ENCODE measurements at regions not wholly inside any gene's neighbourhood (a gene's known extent, or its start where the extent isn't known, plus 50 kb on each side); places are given as distances from the start of the nearest gene placed in this dataset.
A peak's percentile ranks its signal among the peaks of the same experiment; 100 is the strongest.

GRCh38 chr5:106874531-106874930 is 796.2 kb downstream of the EFNA5 start:
- H3K27me3 ChIP-seq (ENCODE audit: insufficient read depth in 3 of 3, low read length in 2 of 3): no peaks in the 10 kb centered on the region
- no peak overlapping the region for H3K4me3 ChIP-seq
- H3K27ac ChIP-seq: no peak overlapping the region
- whole genome bisulfite sequencing, 3 donors: 95 to 97% (median 97%) methylated on average over 7 of the region's 7 CpGs
- TF ChIP-seq, protein P1, sequence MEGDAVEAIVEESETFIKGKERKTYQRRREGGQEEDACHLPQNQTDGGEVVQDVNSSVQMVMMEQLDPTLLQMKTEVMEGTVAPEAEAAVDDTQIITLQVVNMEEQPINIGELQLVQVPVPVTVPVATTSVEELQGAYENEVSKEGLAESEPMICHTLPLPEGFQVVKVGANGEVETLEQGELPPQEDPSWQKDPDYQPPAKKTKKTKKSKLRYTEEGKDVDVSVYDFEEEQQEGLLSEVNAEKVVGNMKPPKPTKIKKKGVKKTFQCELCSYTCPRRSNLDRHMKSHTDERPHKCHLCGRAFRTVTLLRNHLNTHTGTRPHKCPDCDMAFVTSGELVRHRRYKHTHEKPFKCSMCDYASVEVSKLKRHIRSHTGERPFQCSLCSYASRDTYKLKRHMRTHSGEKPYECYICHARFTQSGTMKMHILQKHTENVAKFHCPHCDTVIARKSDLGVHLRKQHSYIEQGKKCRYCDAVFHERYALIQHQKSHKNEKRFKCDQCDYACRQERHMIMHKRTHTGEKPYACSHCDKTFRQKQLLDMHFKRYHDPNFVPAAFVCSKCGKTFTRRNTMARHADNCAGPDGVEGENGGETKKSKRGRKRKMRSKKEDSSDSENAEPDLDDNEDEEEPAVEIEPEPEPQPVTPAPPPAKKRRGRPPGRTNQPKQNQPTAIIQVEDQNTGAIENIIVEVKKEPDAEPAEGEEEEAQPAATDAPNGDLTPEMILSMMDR (IDR thresholded peaks at IDR 0.05): no peak
- H3K9me3 ChIP-seq: no peaks in the 10 kb centered on the region
- ATAC-seq (no peak), DNase-seq (no peak)
- no peaks in the 10 kb centered on the region for H3K36me3 ChIP-seq (ENCODE audit: insufficient read depth in 1 of 2, low read depth in 1 of 2)
- no peaks in the 10 kb centered on the region for H3K4me1 ChIP-seq
- intact Hi-C loops (cut with DNase I): no loop called here

DNA sequence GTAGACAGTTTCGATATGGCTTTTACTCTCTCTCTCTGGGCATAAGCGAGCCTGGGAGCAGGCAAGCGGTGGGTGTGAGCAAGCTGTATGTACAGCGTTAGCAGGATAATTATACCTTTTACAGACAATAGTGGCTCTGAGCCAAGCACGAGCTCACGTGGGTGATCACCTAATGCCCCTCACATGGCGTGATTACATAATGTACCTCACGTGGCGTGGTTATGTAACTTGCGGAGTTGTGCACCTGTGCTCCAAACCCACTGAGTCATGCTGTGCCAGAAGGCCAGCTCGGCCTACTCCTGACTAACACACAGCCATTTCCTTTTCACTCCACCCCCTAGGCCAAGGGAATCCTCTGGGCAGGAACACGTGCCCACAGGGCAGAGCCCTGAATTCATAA is 797.2 kb downstream of the EFNA5 start:
- intact Hi-C loops (cut with DNase I): no loop called here
- WGBS, 3 donors: 66 to 74% (median 74%) methylated on average over 12 of the region's 12 CpGs
- ATAC-seq: no peak
- Histone ChIP-seq H3K4me3 (no peak overlapping the region), H3K9me3 (no peaks in the 10 kb centered on the region), H3K27me3 (ENCODE audit: insufficient read depth in 3 of 3, low read length in 2 of 3) (no peaks in the 10 kb centered on the region), H3K4me1 (no peaks in the 10 kb centered on the region), H3K36me3 (ENCODE audit: insufficient read depth in 1 of 2, low read depth in 1 of 2) (no peaks in the 10 kb centered on the region), H3K27ac (no peak overlapping the region)
- TF ChIP-seq, protein P1 (IDR thresholded peaks at IDR 0.05): no peak
- no peak for DNase-seq

- ATAC-seq (no peak), DNase-seq (no peak)
- Histone ChIP-seq H3K4me3 (no peak overlapping the region), H3K27me3 (ENCODE audit: insufficient read depth in 3 of 3, low read length in 2 of 3) (no peaks in the 10 kb centered on the region), H3K27ac (no peak overlapping the region), H3K36me3 (ENCODE audit: insufficient read depth in 1 of 2, low read depth in 1 of 2) (no peaks in the 10 kb centered on the region), H3K9me3 (no peaks in the 10 kb centered on the region), H3K4me1 (peaks cover 16% of the 10 kb centered on the region)
- 90 to 96% (median 96%) methylated on average over 5 of the region's 5 CpGs for whole genome bisulfite sequencing, 3 donors
- TF ChIP-seq, protein P1 (IDR thresholded peaks at IDR 0.05): no peak
- intact Hi-C loops (cut with DNase I): no loop called here
These were observed 805.5 kb downstream of the EFNA5 start for GRCh38 chr5:106865279-106865678.

GRCh38 chr5:106862450-106863193 is 808.1 kb downstream of the EFNA5 start:
- Histone ChIP-seq H3K9me3 (no peaks in the 10 kb centered on the region), H3K36me3 (ENCODE audit: insufficient read depth in 1 of 2, low read depth in 1 of 2) (no peaks in the 10 kb centered on the region), H3K27ac (peak overlapping the region; percentile 68), H3K4me3 (no peak overlapping the region), H3K4me1 (peaks cover 16% of the 10 kb centered on the region), H3K27me3 (ENCODE audit: insufficient read depth in 3 of 3, low read length in 2 of 3) (no peaks in the 10 kb centered on the region)
- no peak for DNase-seq
- TF ChIP-seq, protein P1 (IDR thresholded peaks at IDR 0.05): no peak
- intact Hi-C loops (cut with DNase I): no loop called here
- peak; percentile 78 to 91 (median 88) for ATAC-seq
- WGBS, 3 donors: 13 to 29% (median 20%) methylated on average over 3 of the region's 3 CpGs
